Breast epithelium (tissue), 4 donors: ENCODE measurements at regions not wholly inside any gene's neighbourhood (a gene's known extent, or its start where the extent isn't known, plus 50 kb on each side); places are given as distances from the start of the nearest gene placed in this dataset.
"Not testable (repeated sequence)": the region's sequence is repeated elsewhere in the genome, so short reads cannot be mapped to it uniquely, and the experiment has no call there.

Experiments
- DNase-seq, 2 donors: peaks; one replicate each; pipeline ENCODE4 v3.0.0-alpha.2; 2019; ENCODE audit warnings: low spot score in 2 of 2
- H3K27ac ChIP-seq, 2 donors: fragments of 200-600 bp; sonication (generic) in 1 of 2; one replicate each; pipeline ENCODE4 v1.5.1; 2016 to 2019; ENCODE audit warnings: mild to moderate bottlenecking in 1 of 2
- H3K27me3 ChIP-seq, 2 donors: fragments of 200-600 bp; sonication (generic) in 1 of 2; one replicate each; pipeline versions ENCODE4 v1.5.1 to v1.6.0; 2017 to 2019; ENCODE audit warnings: control low read depth in 1 of 2, mild to moderate bottlenecking in 1 of 2
- H3K36me3 ChIP-seq: fragments of 200-600 bp; one replicate; pipeline ENCODE4 v1.5.1; 2019
- H3K4me1 ChIP-seq, 2 donors: fragments of 200-600 bp; sonication (generic); one replicate each; pipeline ENCODE4 v1.5.1; 2016 to 2019; ENCODE audit warnings: control low read depth in 1 of 2
- H3K4me3 ChIP-seq, 3 donors: fragments of 200-600 bp; sonication (generic); 1 replicate in 2 of 3; 2 replicates in 1 of 3; pipeline ENCODE4 v1.5.1; 2016 to 2019; ENCODE audit warnings: mild to moderate bottlenecking in 3 of 3, moderate library complexity in 2 of 3
- H3K9me3 ChIP-seq, 2 donors: fragments of 200-600 bp; sonication (generic) in 1 of 2; one replicate each; pipeline ENCODE4 v1.5.1; 2016 to 2019; ENCODE audit warnings: control low read depth in 1 of 2
- POLR2A ChIP-seq: fragments of 450-650 bp; IDR thresholded peaks from one replicate; pipeline ENCODE4 v1.6.1; 2016; ENCODE audit warnings: antibody characterized with exemption, mild to moderate bottlenecking, moderate library complexity
- POLR2AphosphoS5 ChIP-seq, 3 donors: sonication (generic); formaldehyde crosslinking; IDR thresholded peaks; one replicate each; pipeline ENCODE4 v1.6.1; 2017; ENCODE audit warnings: antibody characterized with exemption in 3 of 3
- intact Hi-C: fragments of 100-400 bp; cut with DNase I; formaldehyde crosslinking; loops from one replicate; pipeline ENCODE4 v1.15.1; 2023; ENCODE audit warnings: low total_unique reads
- TF ChIP-seq, protein P1 (sequence below), 3 donors: fragments of 450-650 bp; IDR thresholded peaks; one replicate each; pipeline ENCODE4 v1.5.1; 2016 to 2017; ENCODE audit warnings: antibody characterized with exemption in 3 of 3, mild to moderate bottlenecking in 3 of 3, moderate library complexity in 3 of 3

GRCh38 chr1:112111734-112112133 is 122.3 kb upstream of the KCND3 start:
- no peaks in the 10 kb centered on the region for H3K9me3 ChIP-seq
- H3K36me3 ChIP-seq, result no peaks in the 10 kb centered on the region
- no peak for DNase-seq
- no peaks in the 10 kb centered on the region for H3K27me3 ChIP-seq
- no peak overlapping the region for H3K27ac ChIP-seq
- H3K4me1 ChIP-seq, result no peaks in the 10 kb centered on the region
- TF ChIP-seq POLR2A (no peak), POLR2AphosphoS5 (IDR thresholded peaks at IDR 0.05) (no peak)
- TF ChIP-seq, protein P1, sequence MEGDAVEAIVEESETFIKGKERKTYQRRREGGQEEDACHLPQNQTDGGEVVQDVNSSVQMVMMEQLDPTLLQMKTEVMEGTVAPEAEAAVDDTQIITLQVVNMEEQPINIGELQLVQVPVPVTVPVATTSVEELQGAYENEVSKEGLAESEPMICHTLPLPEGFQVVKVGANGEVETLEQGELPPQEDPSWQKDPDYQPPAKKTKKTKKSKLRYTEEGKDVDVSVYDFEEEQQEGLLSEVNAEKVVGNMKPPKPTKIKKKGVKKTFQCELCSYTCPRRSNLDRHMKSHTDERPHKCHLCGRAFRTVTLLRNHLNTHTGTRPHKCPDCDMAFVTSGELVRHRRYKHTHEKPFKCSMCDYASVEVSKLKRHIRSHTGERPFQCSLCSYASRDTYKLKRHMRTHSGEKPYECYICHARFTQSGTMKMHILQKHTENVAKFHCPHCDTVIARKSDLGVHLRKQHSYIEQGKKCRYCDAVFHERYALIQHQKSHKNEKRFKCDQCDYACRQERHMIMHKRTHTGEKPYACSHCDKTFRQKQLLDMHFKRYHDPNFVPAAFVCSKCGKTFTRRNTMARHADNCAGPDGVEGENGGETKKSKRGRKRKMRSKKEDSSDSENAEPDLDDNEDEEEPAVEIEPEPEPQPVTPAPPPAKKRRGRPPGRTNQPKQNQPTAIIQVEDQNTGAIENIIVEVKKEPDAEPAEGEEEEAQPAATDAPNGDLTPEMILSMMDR (IDR thresholded peaks at IDR 0.05), result no peak
- H3K4me3 ChIP-seq, result no peak overlapping the region
- intact Hi-C loops, result no loop called here

DNA sequence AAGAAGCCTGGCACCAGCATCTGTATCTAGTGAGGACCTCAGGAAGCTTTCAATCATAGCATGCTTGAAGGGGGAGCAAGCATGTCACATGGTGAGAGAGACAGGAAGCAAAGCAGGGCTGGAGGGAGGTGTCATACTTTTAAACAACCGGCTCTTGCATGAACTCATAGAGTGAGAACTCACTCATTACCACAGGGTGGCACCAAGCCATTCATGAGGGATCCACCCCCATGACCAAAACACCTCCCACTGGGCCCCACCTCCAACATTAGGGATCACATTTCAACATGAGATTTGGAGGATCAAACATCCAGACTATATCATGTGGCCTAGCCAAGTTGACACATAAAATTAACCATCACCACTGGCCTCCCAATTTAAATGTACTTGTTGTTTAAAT is 125.1 kb upstream of the KCND3 start:
- no peak for DNase-seq
- Histone ChIP-seq H3K4me1 (no peaks in the 10 kb centered on the region), H3K36me3 (no peaks in the 10 kb centered on the region), H3K4me3 (no peak overlapping the region), H3K9me3 (no peaks in the 10 kb centered on the region), H3K27me3 (no peaks in the 10 kb centered on the region), H3K27ac (no peak overlapping the region)
- TF ChIP-seq POLR2A, result no peak
- TF ChIP-seq, protein P1 (IDR thresholded peaks at IDR 0.05), result no peak
- TF ChIP-seq POLR2AphosphoS5 (IDR thresholded peaks at IDR 0.05), result no peak
- intact Hi-C loops, result no loop called here

GRCh38 chr1:112126598-112126997 is 137.1 kb upstream of the KCND3 start:
- TF ChIP-seq, protein P1 (IDR thresholded peaks at IDR 0.05), result no peak
- no peak for TF ChIP-seq POLR2AphosphoS5 (IDR thresholded peaks at IDR 0.05)
- Histone ChIP-seq H3K4me3 (no peak overlapping the region), H3K9me3 (no peaks in the 10 kb centered on the region), H3K27ac (no peak overlapping the region), H3K36me3 (no peaks in the 10 kb centered on the region), H3K4me1 (no peaks in the 10 kb centered on the region), H3K27me3 (no peaks in the 10 kb centered on the region)
- no peak for DNase-seq
- intact Hi-C loops, result no loop called here

- intact Hi-C loops, H3K4me1 ChIP-seq, H3K9me3 ChIP-seq, H3K27ac ChIP-seq, H3K27me3 ChIP-seq, H3K4me3 ChIP-seq, DNase-seq, H3K36me3 ChIP-seq: not testable (repeated sequence)
Observed at GRCh38 chr1:112127606-112128005, 138.1 kb upstream of the KCND3 start.

DNA sequence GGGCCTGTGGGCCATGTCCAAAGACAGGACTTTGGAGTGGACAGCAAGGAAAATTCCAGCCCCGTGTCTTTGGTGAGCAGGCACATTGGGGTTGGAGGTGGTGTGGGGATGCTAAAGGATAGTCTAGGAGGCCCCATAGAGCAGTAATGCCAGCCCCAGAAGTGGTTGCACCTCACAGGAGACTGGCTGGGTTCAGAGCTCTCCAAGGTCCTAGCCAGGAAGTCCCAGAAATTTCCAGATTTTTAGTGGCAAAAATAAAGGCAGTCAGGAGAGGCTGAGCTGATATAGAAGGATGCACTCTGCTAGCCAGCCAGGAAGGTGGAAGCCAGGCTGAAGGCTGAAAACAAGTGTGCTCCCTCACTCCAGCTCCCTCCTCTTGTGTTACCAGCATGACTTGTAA is 144.0 kb upstream of the KCND3 start:
- Histone ChIP-seq H3K27me3 (no peaks in the 10 kb centered on the region), H3K4me3 (no peak overlapping the region), H3K9me3 (no peaks in the 10 kb centered on the region), H3K4me1 (no peaks in the 10 kb centered on the region), H3K27ac (no peak overlapping the region), H3K36me3 (no peaks in the 10 kb centered on the region)
- intact Hi-C loops, result no loop called here
- TF ChIP-seq POLR2A (no peak), POLR2AphosphoS5 (IDR thresholded peaks at IDR 0.05) (no peak)
- TF ChIP-seq, protein P1 (IDR thresholded peaks at IDR 0.05), result no peak
- no peak for DNase-seq

GRCh38 chr1:112140743-112141142 is 151.3 kb upstream of the KCND3 start:
- intact Hi-C loops, result no loop called here
- TF ChIP-seq, protein P1 (IDR thresholded peaks at IDR 0.05), result no peak
- TF ChIP-seq POLR2AphosphoS5 (IDR thresholded peaks at IDR 0.05), result no peak
- no peak for TF ChIP-seq POLR2A
- Histone ChIP-seq H3K27me3 (peaks cover 0 to 11% of the 10 kb centered on the region in 2 donors), H3K4me1 (no peaks in the 10 kb centered on the region), H3K36me3 (no peaks in the 10 kb centered on the region), H3K4me3 (no peak overlapping the region), H3K27ac (no peak overlapping the region), H3K9me3 (no peaks in the 10 kb centered on the region)
- no peak for DNase-seq
